ENCODE measurements at regions not wholly inside any gene's neighbourhood (a gene's known extent, or its start where the extent isn't known, plus 50 kb on each side); places are given as distances from the start of the nearest gene placed in this dataset.

DNA sequence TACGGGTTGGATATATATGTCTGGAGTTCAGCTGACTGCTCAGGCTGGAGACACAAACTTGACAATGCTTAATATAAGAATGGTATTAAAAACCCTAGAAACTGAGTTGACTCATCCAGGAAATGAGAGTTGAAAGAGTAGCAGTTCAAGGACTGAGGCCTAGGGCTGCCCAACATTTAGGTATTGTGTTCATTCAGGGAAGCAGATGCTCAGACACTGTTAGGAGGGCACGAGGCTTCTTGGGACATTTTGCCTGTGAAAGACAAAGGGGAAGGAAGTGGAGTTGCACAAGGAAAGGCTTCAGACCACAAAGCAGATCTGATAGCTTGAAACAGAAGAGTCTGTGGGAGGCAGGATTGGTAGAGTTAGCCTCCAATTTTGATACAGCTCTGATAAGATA, 52.0 kb upstream of the HS3ST1 start:
- TF ChIP-seq REST (IDR thresholded peaks at IDR 0.05; ENCODE audit: insufficient read depth in 1 of 2, low read depth in 2 of 2, low read length in 2 of 2) (no peak), SIN3A (IDR thresholded peaks at IDR 0.05; ENCODE audit: borderline replicate concordance, insufficient read depth, low read length) (no peak), POLR2AphosphoS5 (IDR thresholded peaks at IDR 0.05; ENCODE audit: low read depth, low read length) (no peak), TAF1 (IDR thresholded peaks at IDR 0.05; ENCODE audit: borderline replicate concordance, insufficient read depth, low read length) (no peak), FOXP2 (optimal IDR thresholded peaks at IDR 0.05; ENCODE audit: borderline replicate concordance, extremely low read depth, extremely low read length, insufficient read depth) (no peak)
